Lung (tissue), 11 donors: ENCODE measurements at regions not wholly inside any gene's neighbourhood (a gene's known extent, or its start where the extent isn't known, plus 50 kb on each side); places are given as distances from the start of the nearest gene placed in this dataset.
A peak's percentile ranks its signal among the peaks of the same experiment; 100 is the strongest.
"Not testable (repeated sequence)": the region's sequence is repeated elsewhere in the genome, so short reads cannot be mapped to it uniquely, and the experiment has no call there.

Experiments
- ATAC-seq: fragments of 200-7000 bp; cut with Tn5 transposase; one replicate; pipeline ENCODE4 v1.9.1; 2020; ENCODE audit warnings: moderate number of reproducible peaks; ENCODE audit not compliant: insufficient read depth, low FRiP score
- DNase-seq, 3 donors: peaks; one replicate each; pipeline ENCODE4 v3.0.0-alpha.2; 2013 to 2017
- H3K27ac ChIP-seq, 2 donors: one replicate each; pipeline ENCODE4 v1.5.1; 2013; ENCODE audit warnings: mild to moderate bottlenecking in 2 of 2, moderate library complexity in 2 of 2, control low read depth in 1 of 2, inconsistent platforms in 1 of 2, low read depth in 1 of 2, low read length in 1 of 2
- H3K27me3 ChIP-seq, 3 donors: one replicate each; pipeline ENCODE4 v1.5.1; 2013; ENCODE audit warnings: low read length in 2 of 3; ENCODE audit not compliant: control insufficient read depth in 3 of 3, insufficient read depth in 3 of 3
- H3K36me3 ChIP-seq, 4 donors: one replicate each; pipeline ENCODE4 v1.5.1; 2013; ENCODE audit warnings: low read length in 4 of 4, mild to moderate bottlenecking in 1 of 4, moderate library complexity in 1 of 4; ENCODE audit not compliant: control insufficient read depth in 4 of 4, insufficient read depth in 4 of 4
- H3K4me1 ChIP-seq, 5 donors: one replicate each; pipeline ENCODE4 v1.5.1; 2013; ENCODE audit warnings: low read length in 5 of 5, mild to moderate bottlenecking in 2 of 5, moderate library complexity in 1 of 5; ENCODE audit not compliant: control insufficient read depth in 5 of 5, insufficient read depth in 5 of 5
- H3K4me3 ChIP-seq: one replicate; pipeline ENCODE4 v1.5.1; 2013; ENCODE audit warnings: mild to moderate bottlenecking, control low read depth, moderate library complexity
- H3K9ac ChIP-seq, 2 donors: one replicate each; pipeline ENCODE4 v1.5.1; 2013; ENCODE audit warnings: low read length in 2 of 2, control low read depth in 1 of 2; ENCODE audit not compliant: insufficient read depth in 1 of 2
- H3K9me3 ChIP-seq, 4 donors: one replicate each; pipeline ENCODE4 v1.5.1; 2013; ENCODE audit warnings: low read length in 3 of 4, mild to moderate bottlenecking in 1 of 4, moderate library complexity in 1 of 4; ENCODE audit not compliant: control insufficient read depth in 4 of 4, insufficient read depth in 3 of 4
- CTCF ChIP-seq: IDR thresholded peaks from 2 replicates; pipeline ENCODE4 v1.5.1; 2012; ENCODE audit warnings: mild to moderate bottlenecking; ENCODE audit errors: control extremely low read depth, extremely low read depth
- WGBS, 2 donors: extraction: QIAGEN DNeasy Blood & Tissue Kit; methylation state at CpG; one replicate each; pipeline ENCODE4 v1.1.7; 2013; 5-methylcytosine and 5-hydroxymethylcytosine counted together
- donor health status: control.
- donor health status: control.
- donor health status: Bipolar disorder and iron deficiency.
- donor health status: healthy.
- donor health status: DM: yes; HTN: yes; CAD: no.

- ATAC-seq (no peak), DNase-seq (peak in 2 of 3 donors; percentile 50 to 66)
- Histone ChIP-seq H3K9ac (no peak overlapping the region), H3K9me3 (peaks cover 0 to 15% (median 1%) of the 10 kb centered on the region in 4 donors), H3K4me1 (peaks cover 0 to 23% (median 7%) of the 10 kb centered on the region in 5 donors), H3K4me3 (no peak overlapping the region), H3K36me3 (no peaks in the 10 kb centered on the region), H3K27ac (no peak overlapping the region), H3K27me3 (no peaks in the 10 kb centered on the region)
- TF ChIP-seq CTCF, result no peak
- 76 to 77% methylated on average over 36 of the region's 36 CpGs for WGBS, 2 donors
Observed at GRCh38 chr5:3325972-3326840, 269.4 kb upstream of the IRX1 start.

GRCh38 chr5:3325201-3325971, 270.2 kb upstream of the IRX1 start:
- Histone ChIP-seq H3K4me1 (peaks cover 0 to 17% (median 6%) of the 10 kb centered on the region in 5 donors), H3K27me3 (no peaks in the 10 kb centered on the region), H3K9me3 (peaks cover 0 to 15% (median 1%) of the 10 kb centered on the region in 4 donors), H3K36me3 (no peaks in the 10 kb centered on the region), H3K27ac (no peak overlapping the region), H3K4me3 (no peak overlapping the region), H3K9ac (no peak overlapping the region)
- 59 to 72% methylated on average over 28 of the region's 28 CpGs for WGBS, 2 donors
- DNase-seq (peak in 2 of 3 donors; percentile 59 to 61), ATAC-seq (no peak)
- TF ChIP-seq CTCF, result no peak

GRCh38 chr5:3324421-3325101, 271.1 kb upstream of the IRX1 start:
- no peak overlapping the region for H3K27ac ChIP-seq
- no peak for TF ChIP-seq CTCF
- no peak for DNase-seq
- no peaks in the 10 kb centered on the region for H3K36me3 ChIP-seq
- no peak overlapping the region for H3K4me3 ChIP-seq
- 84 to 88% methylated on average over 36 of the region's 36 CpGs for WGBS, 2 donors
- peaks cover 0 to 15% (median 1%) of the 10 kb centered on the region in 4 donors for H3K9me3 ChIP-seq
- H3K9ac ChIP-seq, result no peak overlapping the region
- no peaks in the 10 kb centered on the region for H3K27me3 ChIP-seq
- no peak for ATAC-seq
- peaks cover 0 to 17% (median 6%) of the 10 kb centered on the region in 5 donors for H3K4me1 ChIP-seq

DNA sequence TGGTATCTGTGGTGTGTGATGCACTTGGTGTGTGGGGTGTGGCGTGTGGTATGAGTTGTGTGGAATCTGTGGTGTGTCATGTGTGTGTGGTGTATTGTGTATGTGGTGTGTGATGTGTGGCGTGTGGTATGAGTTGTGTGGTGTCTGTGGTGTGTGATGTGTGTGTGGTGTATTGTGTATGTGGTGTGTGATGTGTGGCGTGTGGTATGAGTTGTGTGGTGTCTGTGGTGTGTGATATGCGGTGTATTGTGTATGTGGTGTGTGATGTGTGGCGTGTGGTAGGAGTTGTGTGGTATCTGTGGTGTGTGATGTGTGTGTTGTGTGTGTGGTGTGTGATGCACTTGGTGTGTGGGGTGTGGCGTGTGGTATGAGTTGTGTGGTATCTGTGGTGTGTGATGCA, 271.7 kb upstream of the IRX1 start:
- not testable (repeated sequence) for H3K27me3 ChIP-seq, H3K27ac ChIP-seq, DNase-seq, ATAC-seq, H3K36me3 ChIP-seq, H3K4me3 ChIP-seq
- Histone ChIP-seq H3K9ac (peak overlapping the region in 1 of 2 donors; percentile 51), H3K4me1 (peaks cover 0 to 17% (median 6%) of the 10 kb centered on the region in 5 donors), H3K9me3 (peaks cover 0 to 15% (median 1%) of the 10 kb centered on the region in 4 donors)
- 93 to 96% methylated on average over 6 of the region's 6 CpGs for WGBS, 2 donors
